SK-N-SH (cell line): ENCODE measurements at regions not wholly inside any gene's neighbourhood (a gene's known extent, or its start where the extent isn't known, plus 50 kb on each side); places are given as distances from the start of the nearest gene placed in this dataset.

Experiments used
- MXI1 ChIP-seq: IDR thresholded peaks from 2 replicates; pipeline ENCODE4 v1.6.1; 2012; ENCODE audit warnings: mild to moderate bottlenecking, low read depth, low read length, improper control_type of control experiment
- RAD21 ChIP-seq: IDR thresholded peaks from 2 replicates; pipeline ENCODE4 v1.6.1; 2012; ENCODE audit warnings: mild to moderate bottlenecking, low read length
- RXRA ChIP-seq: IDR thresholded peaks from 2 replicates; pipeline ENCODE4 v1.4.0; 2012; ENCODE audit warnings: low read depth, mild to moderate bottlenecking, borderline replicate concordance
- YY1 ChIP-seq: IDR thresholded peaks from 2 replicates; pipeline ENCODE4 v1.4.0; 2012; ENCODE audit warnings: low read depth, mild to moderate bottlenecking
- TF ChIP-seq, protein P1 (sequence below): fragments of 150-350 bp; IDR thresholded peaks from 2 replicates; pipeline ENCODE4 v1.6.1; 2017; ENCODE audit warnings: antibody characterized with exemption, low read length, low read depth, borderline replicate concordance

DNA sequence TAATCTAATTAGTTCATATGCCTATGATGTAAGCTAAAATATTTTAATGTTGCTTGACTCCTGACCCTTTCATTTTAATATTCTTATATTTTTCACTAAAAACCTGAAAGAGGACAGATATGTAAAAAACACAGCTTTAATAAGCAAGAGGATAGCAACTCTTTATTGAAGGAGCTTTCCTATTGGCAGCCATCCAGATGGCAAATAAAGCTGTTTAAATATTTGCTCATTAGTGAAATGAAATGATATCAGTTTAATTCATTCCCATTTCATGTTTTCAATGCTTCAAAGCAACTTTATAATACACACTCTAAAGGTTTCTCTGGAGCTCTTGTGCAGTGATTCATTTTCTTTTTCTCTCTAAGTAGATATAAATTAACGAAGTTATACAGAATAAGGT is 473.4 kb downstream of the PCDH7 start:
- TF ChIP-seq RXRA (no peak), YY1 (no peak), MXI1 (no peak), RAD21 (no peak)
- TF ChIP-seq, protein P1, sequence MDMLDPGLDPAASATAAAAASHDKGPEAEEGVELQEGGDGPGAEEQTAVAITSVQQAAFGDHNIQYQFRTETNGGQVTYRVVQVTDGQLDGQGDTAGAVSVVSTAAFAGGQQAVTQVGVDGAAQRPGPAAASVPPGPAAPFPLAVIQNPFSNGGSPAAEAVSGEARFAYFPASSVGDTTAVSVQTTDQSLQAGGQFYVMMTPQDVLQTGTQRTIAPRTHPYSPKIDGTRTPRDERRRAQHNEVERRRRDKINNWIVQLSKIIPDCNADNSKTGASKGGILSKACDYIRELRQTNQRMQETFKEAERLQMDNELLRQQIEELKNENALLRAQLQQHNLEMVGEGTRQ: no peak
